ENCODE measurements at regions not wholly inside any gene's neighbourhood (a gene's known extent, or its start where the extent isn't known, plus 50 kb on each side); places are given as distances from the start of the nearest gene placed in this dataset.

- Histone ChIP-seq H3K36me3 (replicated peaks; ENCODE audit: insufficient read depth, low read depth) (no peaks in the 10 kb centered on the region), H3K4me2 (no peak overlapping the region), H3K9me2 (replicated peaks; ENCODE audit: insufficient read depth) (no peaks in the 10 kb centered on the region), H3K27me3 (no peaks in the 10 kb centered on the region), H3K4me3 (no peak overlapping the region), H3K27ac (no peak overlapping the region), H4K20me1 (ENCODE audit: insufficient read depth, poor library complexity, severe bottlenecking) (no peaks in the 10 kb centered on the region), H3K79me2 (no peaks in the 10 kb centered on the region), H3K9me3 (ENCODE audit: low read depth) (no peaks in the 10 kb centered on the region), H3K4me1 (ENCODE audit: insufficient read depth) (no peaks in the 10 kb centered on the region), H2AFZ (no peak overlapping the region)
- no peak for DNase-seq (ENCODE audit: low spot score)
- WGBS (ENCODE audit: low lambda C conversion rate, missing lambda C conversion rate), result 69% methylated on average over 3 of the region's 3 CpGs
- TF ChIP-seq EZH2 (IDR thresholded peaks at IDR 0.05; ENCODE audit: borderline replicate concordance) (no peak), EZH2phosphoT487 (IDR thresholded peaks at IDR 0.05; ENCODE audit: low read depth, severe bottlenecking, unreplicated experiment) (no peak)
- TF ChIP-seq, protein P1, sequence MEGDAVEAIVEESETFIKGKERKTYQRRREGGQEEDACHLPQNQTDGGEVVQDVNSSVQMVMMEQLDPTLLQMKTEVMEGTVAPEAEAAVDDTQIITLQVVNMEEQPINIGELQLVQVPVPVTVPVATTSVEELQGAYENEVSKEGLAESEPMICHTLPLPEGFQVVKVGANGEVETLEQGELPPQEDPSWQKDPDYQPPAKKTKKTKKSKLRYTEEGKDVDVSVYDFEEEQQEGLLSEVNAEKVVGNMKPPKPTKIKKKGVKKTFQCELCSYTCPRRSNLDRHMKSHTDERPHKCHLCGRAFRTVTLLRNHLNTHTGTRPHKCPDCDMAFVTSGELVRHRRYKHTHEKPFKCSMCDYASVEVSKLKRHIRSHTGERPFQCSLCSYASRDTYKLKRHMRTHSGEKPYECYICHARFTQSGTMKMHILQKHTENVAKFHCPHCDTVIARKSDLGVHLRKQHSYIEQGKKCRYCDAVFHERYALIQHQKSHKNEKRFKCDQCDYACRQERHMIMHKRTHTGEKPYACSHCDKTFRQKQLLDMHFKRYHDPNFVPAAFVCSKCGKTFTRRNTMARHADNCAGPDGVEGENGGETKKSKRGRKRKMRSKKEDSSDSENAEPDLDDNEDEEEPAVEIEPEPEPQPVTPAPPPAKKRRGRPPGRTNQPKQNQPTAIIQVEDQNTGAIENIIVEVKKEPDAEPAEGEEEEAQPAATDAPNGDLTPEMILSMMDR (IDR thresholded peaks at IDR 0.05; ENCODE audit: poor library complexity), result no peak
These were observed 970.2 kb downstream of the EFNB2 start for GRCh38 chr13:105565136-105565727.

GRCh38 chr13:105552078-105552477, 983.4 kb downstream of the EFNB2 start:
- no peaks in the 10 kb centered on the region for H3K9me2 ChIP-seq (replicated peaks; ENCODE audit: insufficient read depth)
- no peak for DNase-seq (ENCODE audit: low spot score)
- no peak overlapping the region for H3K27ac ChIP-seq
- H3K4me3 ChIP-seq, result no peak overlapping the region
- no peaks in the 10 kb centered on the region for H3K27me3 ChIP-seq
- H2AFZ ChIP-seq, result no peak overlapping the region
- no peak for TF ChIP-seq EZH2phosphoT487 (IDR thresholded peaks at IDR 0.05; ENCODE audit: low read depth, severe bottlenecking, unreplicated experiment)
- TF ChIP-seq, protein P1 (IDR thresholded peaks at IDR 0.05; ENCODE audit: poor library complexity), result no peak
- no peak for TF ChIP-seq EZH2 (IDR thresholded peaks at IDR 0.05; ENCODE audit: borderline replicate concordance)
- no peak overlapping the region for H3K4me2 ChIP-seq
- H3K36me3 ChIP-seq (replicated peaks; ENCODE audit: insufficient read depth, low read depth), result no peaks in the 10 kb centered on the region
- H4K20me1 ChIP-seq (ENCODE audit: insufficient read depth, poor library complexity, severe bottlenecking), result no peaks in the 10 kb centered on the region
- H3K4me1 ChIP-seq (ENCODE audit: insufficient read depth), result no peaks in the 10 kb centered on the region
- no peaks in the 10 kb centered on the region for H3K79me2 ChIP-seq
- 95% methylated on average over 12 of the region's 12 CpGs for WGBS (ENCODE audit: low lambda C conversion rate, missing lambda C conversion rate)
- no peaks in the 10 kb centered on the region for H3K9me3 ChIP-seq (ENCODE audit: low read depth)

DNA sequence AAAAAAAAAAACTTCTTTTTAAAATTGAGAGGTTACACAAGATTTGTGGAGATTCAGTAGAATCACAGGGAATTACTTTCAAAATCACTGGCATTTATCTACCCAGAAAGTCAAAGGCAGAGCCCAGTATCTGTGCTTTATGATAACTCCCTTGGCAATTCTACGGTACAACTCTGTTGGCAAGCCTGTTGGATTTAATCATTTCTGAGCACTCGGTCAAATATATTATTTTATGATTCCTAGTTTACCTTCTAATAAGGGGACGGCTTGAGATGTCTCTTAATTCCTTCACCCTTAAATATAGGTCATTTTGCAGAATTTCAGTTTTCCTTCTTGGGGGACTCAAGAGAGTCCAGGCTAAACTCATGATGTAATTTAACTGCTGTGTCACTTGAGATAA, 987.6 kb downstream of the EFNB2 start:
- no peaks in the 10 kb centered on the region for H3K27me3 ChIP-seq
- H3K9me2 ChIP-seq (replicated peaks; ENCODE audit: insufficient read depth), result no peaks in the 10 kb centered on the region
- H3K4me3 ChIP-seq, result no peak overlapping the region
- no peaks in the 10 kb centered on the region for H4K20me1 ChIP-seq (ENCODE audit: insufficient read depth, poor library complexity, severe bottlenecking)
- H3K27ac ChIP-seq, result no peak overlapping the region
- no peak for TF ChIP-seq EZH2phosphoT487 (IDR thresholded peaks at IDR 0.05; ENCODE audit: low read depth, severe bottlenecking, unreplicated experiment)
- TF ChIP-seq EZH2 (IDR thresholded peaks at IDR 0.05; ENCODE audit: borderline replicate concordance), result no peak
- TF ChIP-seq, protein P1 (IDR thresholded peaks at IDR 0.05; ENCODE audit: poor library complexity), result no peak
- H3K9me3 ChIP-seq (ENCODE audit: low read depth), result no peaks in the 10 kb centered on the region
- H3K79me2 ChIP-seq, result no peaks in the 10 kb centered on the region
- 74% methylated on average over 3 of the region's 3 CpGs for WGBS (ENCODE audit: low lambda C conversion rate, missing lambda C conversion rate)
- no peaks in the 10 kb centered on the region for H3K4me1 ChIP-seq (ENCODE audit: insufficient read depth)
- H3K4me2 ChIP-seq, result no peak overlapping the region
- no peaks in the 10 kb centered on the region for H3K36me3 ChIP-seq (replicated peaks; ENCODE audit: insufficient read depth, low read depth)
- DNase-seq (ENCODE audit: low spot score), result no peak
- no peak overlapping the region for H2AFZ ChIP-seq

Data from hepatocyte (in vitro differentiated cells).